HG02678 (cell line): ENCODE measurements at regions not wholly inside any gene's neighbourhood (a gene's known extent, or its start where the extent isn't known, plus 50 kb on each side); places are given as distances from the start of the nearest gene placed in this dataset.

Source experiments
- ATAC-seq: cut with Tn5 transposase; IDR thresholded peaks from one replicate; pipeline ENCODE4 v1.9.1; 2021; ENCODE audit warnings: mild to moderate bottlenecking, moderate library complexity; ENCODE audit not compliant: unreplicated experiment

GRCh38 chr10:90641731-90642130 lies 216.1 kb downstream of the HTR7 start:
- ATAC-seq, result no peak

- ATAC-seq, result no peak
Observed at GRCh38 chr10:90642136-90642535, 215.7 kb downstream of the HTR7 start.

- ATAC-seq, result no peak
Observed at GRCh38 chr10:90642650-90643049, 215.2 kb downstream of the HTR7 start.

GRCh38 chr10:90644165-90644564 lies 213.7 kb downstream of the HTR7 start:
- ATAC-seq, result no peak

GRCh38 chr10:90650858-90651257 lies 207.0 kb downstream of the HTR7 start:
- no peak for ATAC-seq

DNA sequence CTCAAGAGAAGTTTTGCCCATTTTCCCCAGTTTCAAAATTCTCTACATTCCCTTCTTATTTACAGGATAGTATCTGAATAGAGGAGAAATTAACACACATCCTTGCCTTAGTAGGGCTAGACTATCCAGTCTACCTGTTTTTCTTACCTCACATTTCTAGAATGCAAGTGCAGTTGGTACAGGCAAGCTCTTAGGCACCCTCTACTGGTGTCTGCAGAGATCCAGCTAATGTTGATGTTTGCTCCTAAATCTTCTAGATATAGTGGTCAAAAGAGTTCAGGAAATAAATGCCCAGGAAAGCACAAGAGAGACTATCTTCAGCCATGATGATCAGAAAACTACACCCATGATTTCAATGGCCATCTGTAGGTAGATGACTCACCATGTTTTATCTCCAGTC lies 205.3 kb downstream of the HTR7 start:
- ATAC-seq, result no peak

- no peak for ATAC-seq
Observed at GRCh38 chr10:90658791-90659190, 199.0 kb downstream of the HTR7 start.

- ATAC-seq, result no peak
Observed at GRCh38 chr10:90665905-90666662, 191.8 kb downstream of the HTR7 start.

- ATAC-seq, result no peak
Observed at GRCh38 chr10:90674461-90674860, 183.4 kb downstream of the HTR7 start.

GRCh38 chr10:90674928-90675327 lies 182.9 kb downstream of the HTR7 start:
- ATAC-seq, result no peak

DNA sequence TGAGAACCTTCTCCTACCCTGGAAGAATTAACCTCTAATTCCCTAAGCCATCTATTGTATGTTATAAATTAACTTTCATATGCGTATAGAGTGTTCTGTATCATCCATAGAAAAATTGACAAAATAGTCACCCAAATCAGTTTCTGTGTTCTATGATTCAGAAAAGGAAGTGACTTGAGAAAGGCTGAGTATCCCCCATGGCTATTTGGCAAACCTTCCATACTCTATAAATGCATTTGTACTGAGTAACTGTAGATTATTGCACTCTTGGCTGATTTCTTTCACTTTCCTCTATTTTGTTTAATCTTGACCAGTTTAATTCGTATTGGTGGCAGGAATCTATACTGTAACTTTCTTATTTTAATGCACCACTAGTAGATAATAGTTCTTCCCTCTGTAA lies 182.2 kb downstream of the HTR7 start:
- no peak for ATAC-seq
